ENCODE measurements at regions not wholly inside any gene's neighbourhood (a gene's known extent, or its start where the extent isn't known, plus 50 kb on each side); places are given as distances from the start of the nearest gene placed in this dataset.

DNA sequence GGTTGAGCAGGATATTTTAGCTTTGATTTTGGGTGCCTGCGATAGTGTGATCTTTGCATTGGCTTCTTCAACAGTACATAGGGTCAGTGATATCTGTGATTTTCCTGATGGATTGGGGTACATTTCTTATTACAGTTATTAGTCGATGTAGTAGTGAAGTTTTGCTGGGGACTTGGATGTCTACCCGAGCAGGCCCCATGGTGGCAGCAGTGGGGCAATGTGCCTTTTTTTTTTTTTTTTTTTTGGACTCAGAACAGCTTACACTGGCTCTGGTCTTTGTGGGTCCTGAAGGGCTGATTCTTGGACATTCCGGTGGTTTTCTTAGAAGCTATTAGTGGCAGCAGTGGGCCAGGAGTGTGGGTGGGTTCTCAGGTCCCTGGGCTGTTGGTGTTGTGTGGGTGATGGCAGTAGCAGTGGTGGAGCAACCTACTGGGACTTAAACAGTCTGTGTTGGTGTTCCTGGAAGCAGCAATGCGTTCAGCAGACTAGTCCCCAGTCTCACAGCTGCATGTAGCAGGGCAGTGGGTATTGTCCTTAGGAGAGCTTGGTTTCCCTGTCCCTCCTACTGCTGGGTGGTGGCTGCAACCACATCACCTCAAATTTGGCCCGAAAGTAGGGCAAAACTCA lies 53.7 kb upstream of the SLC4A10 start:
- peak in 1 of 2 donors; percentile 3 for DNase-seq (ENCODE audit: extremely low read depth in 1 of 2, low read depth in 1 of 2)

DNA sequence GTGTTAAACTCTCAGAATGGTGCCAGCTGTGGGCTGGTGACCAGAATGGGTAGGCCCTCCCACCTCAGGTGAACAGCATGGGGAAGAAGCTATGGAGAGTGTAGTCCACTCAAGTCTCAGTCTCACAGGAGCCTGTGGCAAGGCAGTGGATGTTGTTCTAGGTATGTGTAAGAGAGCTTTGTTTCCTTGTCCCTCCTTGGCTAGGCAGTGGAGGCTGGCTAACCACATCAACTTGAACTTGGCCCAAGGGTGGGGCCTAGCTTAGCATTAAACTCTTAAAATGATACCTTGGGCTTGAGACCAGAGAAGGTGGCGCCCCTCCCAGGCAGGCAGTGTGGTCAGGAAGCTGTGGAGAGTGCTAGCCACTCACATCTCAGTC lies 53.2 kb upstream of the SLC4A10 start:
- DNase-seq (ENCODE audit: extremely low read depth in 1 of 2, low read depth in 1 of 2) = peak in 1 of 2 donors; percentile 9

All from stimulated activated CD8-positive, alpha-beta memory T cell treated with anti-CD3 and anti-CD28 coated beads, Interleukin-7, amount 100 ng/mL, for 48 hours (primary cell).